ENCODE measurements at regions not wholly inside any gene's neighbourhood (a gene's known extent, or its start where the extent isn't known, plus 50 kb on each side); places are given as distances from the start of the nearest gene placed in this dataset.
A peak's percentile ranks its signal among the peaks of the same experiment; 100 is the strongest.

GRCh38 chr5:69007726-69008368 lies 86.0 kb upstream of the SLC30A5 start:
- TF ChIP-seq CTCF (IDR thresholded peaks at IDR 0.05 in 2 of 3, conservative IDR thresholded peaks at IDR 0.05 in 1 of 3; ENCODE audit: borderline replicate concordance in 1 of 3, insufficient read depth in 1 of 3, low read depth in 2 of 3, low read length in 2 of 3) (peak; percentile 57 to 99 (median 96)), ATF3 (IDR thresholded peaks at IDR 0.05) (no peak), POLR2AphosphoS5 (IDR thresholded peaks at IDR 0.05; ENCODE audit: low read depth, low read length) (no peak), EZH2 (IDR thresholded peaks at IDR 0.05) (no peak), JUND (IDR thresholded peaks at IDR 0.05) (no peak), FOSL1 (IDR thresholded peaks at IDR 0.05; ENCODE audit: low read depth) (no peak), ZNF274 (IDR thresholded peaks at IDR 0.05; ENCODE audit: low read depth, low read length) (no peak), POLR2A (IDR thresholded peaks at IDR 0.05; ENCODE audit: borderline replicate concordance, extremely low read depth, insufficient read depth, insufficient read length) (no peak), YY1 (IDR thresholded peaks at IDR 0.05; ENCODE audit: extremely low read depth, insufficient replicate concordance, low read depth, low read length) (no peak), RAD21 (IDR thresholded peaks at IDR 0.05; ENCODE audit: low read depth) (peak; percentile 79)

Measured in HCT116 (cell line).